GM19463 (cell line): ENCODE measurements at regions not wholly inside any gene's neighbourhood (a gene's known extent, or its start where the extent isn't known, plus 50 kb on each side); places are given as distances from the start of the nearest gene placed in this dataset.

Experiments
- ATAC-seq: cut with Tn5 transposase; IDR thresholded peaks from one replicate; pipeline ENCODE4 v1.9.1; 2021; ENCODE audit warnings: mild to moderate bottlenecking, moderate library complexity; ENCODE audit not compliant: unreplicated experiment

- no peak for ATAC-seq
Measured at GRCh38 chr7:46024263-46024916, 103.3 kb upstream of the IGFBP3 start.

- no peak for ATAC-seq
Measured at GRCh38 chr7:46022397-46022796, 101.3 kb upstream of the IGFBP3 start.

GRCh38 chr7:46015107-46015868, 94.2 kb upstream of the IGFBP3 start:
- no peak for ATAC-seq

- no peak for ATAC-seq
Measured at GRCh38 chr7:46011501-46011900, 90.4 kb upstream of the IGFBP3 start.

GRCh38 chr7:46011059-46011458, 90.0 kb upstream of the IGFBP3 start:
- ATAC-seq = no peak

GRCh38 chr7:46009211-46009610, 88.1 kb upstream of the IGFBP3 start:
- no peak for ATAC-seq

- no peak for ATAC-seq
Measured at GRCh38 chr7:46007990-46008643, 87.0 kb upstream of the IGFBP3 start.

GRCh38 chr7:46007194-46007593, 86.1 kb upstream of the IGFBP3 start:
- no peak for ATAC-seq

GRCh38 chr7:46006723-46007122, 85.7 kb upstream of the IGFBP3 start:
- no peak for ATAC-seq

GRCh38 chr7:46006212-46006611, 85.1 kb upstream of the IGFBP3 start:
- ATAC-seq = no peak

- ATAC-seq = no peak
Measured at GRCh38 chr7:46004965-46005364, 83.9 kb upstream of the IGFBP3 start.

GRCh38 chr7:46003896-46004875, 83.1 kb upstream of the IGFBP3 start:
- ATAC-seq = no peak

- ATAC-seq = no peak
Measured at GRCh38 chr7:46003161-46003560, 82.1 kb upstream of the IGFBP3 start.

GRCh38 chr7:46000513-46000912, 79.4 kb upstream of the IGFBP3 start:
- ATAC-seq = no peak

GRCh38 chr7:45999541-45999940, 78.5 kb upstream of the IGFBP3 start:
- no peak for ATAC-seq

GRCh38 chr7:45998506-45998905, 77.4 kb upstream of the IGFBP3 start:
- no peak for ATAC-seq

- ATAC-seq = no peak
Measured at GRCh38 chr7:45993621-45994020, 72.5 kb upstream of the IGFBP3 start.

GRCh38 chr7:45992826-45993225, 71.8 kb upstream of the IGFBP3 start:
- no peak for ATAC-seq

- ATAC-seq = no peak
Measured at GRCh38 chr7:45990276-45990675, 69.2 kb upstream of the IGFBP3 start.

GRCh38 chr7:45988405-45989057, 67.5 kb upstream of the IGFBP3 start:
- ATAC-seq = no peak
